Dermis blood vessel endothelial cell (primary cell): ENCODE measurements at regions not wholly inside any gene's neighbourhood (a gene's known extent, or its start where the extent isn't known, plus 50 kb on each side); places are given as distances from the start of the nearest gene placed in this dataset.
A peak's percentile ranks its signal among the peaks of the same experiment; 100 is the strongest.

Source experiments
- DNase-seq: peaks from one replicate; pipeline ENCODE4 v3.0.0; 2010

GRCh38 chr12:124426594-124427555, 132.0 kb downstream of the RFLNA start:
- DNase-seq: peak; percentile 26

- no peak for DNase-seq
Observed at GRCh38 chr12:124425667-124426066, 130.8 kb downstream of the RFLNA start.

- no peak for DNase-seq
Observed at GRCh38 chr12:124424516-124424905, 129.6 kb downstream of the RFLNA start.

- DNase-seq: no peak
Observed at GRCh38 chr12:124423761-124424515, 129.0 kb downstream of the RFLNA start.

GRCh38 chr12:124422570-124423523, 128.0 kb downstream of the RFLNA start:
- peak; percentile 93 for DNase-seq

GRCh38 chr12:124422142-124422569, 127.3 kb downstream of the RFLNA start:
- no peak for DNase-seq

- no peak for DNase-seq
Observed at GRCh38 chr12:124420996-124421674, 126.2 kb downstream of the RFLNA start.

GRCh38 chr12:124420041-124420995, 125.4 kb downstream of the RFLNA start:
- DNase-seq: no peak

GRCh38 chr12:124419292-124420040, 124.6 kb downstream of the RFLNA start:
- DNase-seq: no peak

- no peak for DNase-seq
Observed at GRCh38 chr12:124418791-124419190, 123.9 kb downstream of the RFLNA start.

- DNase-seq: no peak
Observed at GRCh38 chr12:124418156-124418555, 123.3 kb downstream of the RFLNA start.

- peak; percentile 47 for DNase-seq
Observed at GRCh38 chr12:124416516-124417395, 121.9 kb downstream of the RFLNA start.

GRCh38 chr12:124415064-124415463, 120.2 kb downstream of the RFLNA start:
- no peak for DNase-seq

GRCh38 chr12:124413915-124414314, 119.0 kb downstream of the RFLNA start:
- no peak for DNase-seq

GRCh38 chr12:124413401-124413800, 118.5 kb downstream of the RFLNA start:
- DNase-seq: no peak

GRCh38 chr12:124412646-124413015, 117.7 kb downstream of the RFLNA start:
- no peak for DNase-seq

- DNase-seq: no peak
Observed at GRCh38 chr12:124411953-124412645, 117.2 kb downstream of the RFLNA start.

- DNase-seq: no peak
Observed at GRCh38 chr12:124411281-124411878, 116.5 kb downstream of the RFLNA start.
